Fibroblast of skin of right quadriceps (primary cell): ENCODE measurements at regions not wholly inside any gene's neighbourhood (a gene's known extent, or its start where the extent isn't known, plus 50 kb on each side); places are given as distances from the start of the nearest gene placed in this dataset.
"Not testable (repeated sequence)": the region's sequence is repeated elsewhere in the genome, so short reads cannot be mapped to it uniquely, and the experiment has no call there.

ENCODE experiments used
- DNase-seq: peaks from one replicate; pipeline ENCODE4 v3.0.0-alpha.2; 2013

DNA sequence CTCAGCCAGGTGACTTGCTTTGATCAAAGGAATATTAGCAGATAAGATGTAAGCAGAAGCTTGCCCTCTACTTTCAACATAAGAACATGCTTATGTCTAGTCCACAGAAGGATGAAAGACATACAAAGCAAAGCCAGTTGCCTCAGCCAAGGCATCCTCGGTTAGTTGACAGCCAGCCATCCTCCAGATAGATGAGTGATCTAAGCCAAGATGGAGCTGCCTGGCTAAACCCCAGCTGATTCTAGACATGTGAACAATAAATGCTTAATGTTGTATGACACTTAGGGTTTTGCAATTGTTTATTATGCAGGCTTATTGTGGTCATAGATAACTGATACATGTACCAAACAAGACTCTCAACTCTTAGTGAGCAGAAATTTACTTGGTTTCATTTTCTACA, 157.6 kb upstream of the TMTC2 start:
- DNase-seq, result no peak

DNA sequence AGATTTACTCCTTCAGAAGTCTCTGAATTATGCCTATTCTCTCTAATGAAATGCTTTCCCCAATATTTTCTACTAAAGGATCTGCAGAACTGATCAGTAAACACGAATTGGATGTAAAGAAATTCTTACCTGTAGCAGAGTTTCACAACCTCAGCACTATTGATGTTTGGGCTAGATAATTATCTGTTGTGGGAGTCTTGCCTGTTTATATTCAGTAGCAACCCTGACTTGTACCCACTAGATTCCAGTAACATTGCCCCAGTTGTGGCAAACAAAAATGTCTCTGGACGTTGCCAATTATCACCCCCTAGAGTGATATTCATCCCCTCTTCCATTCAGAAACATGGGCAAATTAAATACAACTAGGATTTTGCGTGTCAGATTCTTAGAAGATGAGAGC, 156.8 kb upstream of the TMTC2 start:
- no peak for DNase-seq

DNA sequence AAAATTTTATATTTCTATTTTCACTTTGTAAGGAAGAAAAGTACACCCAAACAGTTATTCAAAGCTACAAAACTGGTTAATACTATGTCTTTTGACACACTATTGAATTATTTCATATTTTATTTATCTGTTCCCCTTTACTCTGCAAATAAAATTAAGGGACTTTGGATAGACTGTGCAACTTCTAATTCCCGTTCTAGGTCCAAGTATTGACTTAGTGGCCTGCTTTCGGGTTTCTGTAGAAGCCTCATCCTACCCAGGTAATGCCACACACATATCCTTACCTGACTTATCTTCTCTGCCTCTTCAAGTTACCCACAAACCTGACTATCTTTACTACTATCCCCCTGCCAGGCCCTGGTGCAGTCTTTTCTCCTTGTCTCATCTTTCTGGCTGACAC, 156.3 kb upstream of the TMTC2 start:
- DNase-seq, result no peak

DNA sequence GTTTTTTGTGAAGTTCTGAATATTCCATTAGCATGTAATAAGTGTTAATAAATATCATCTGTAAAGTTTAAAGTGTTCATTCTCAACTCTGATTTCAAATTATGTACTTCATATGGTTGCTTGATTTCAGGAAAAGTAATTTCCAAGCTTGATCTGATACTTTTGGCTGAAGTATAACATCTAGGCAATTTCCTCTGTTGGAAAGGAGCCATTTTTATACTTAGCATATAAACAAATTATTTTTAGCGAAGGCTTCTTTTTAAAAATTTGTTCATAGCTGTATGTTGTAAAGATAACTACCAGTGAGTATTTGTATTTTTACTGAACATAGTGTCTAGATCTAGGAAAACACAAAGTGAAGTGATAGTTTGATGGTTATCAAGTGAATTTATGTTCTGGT, 153.4 kb upstream of the TMTC2 start:
- no peak for DNase-seq

DNA sequence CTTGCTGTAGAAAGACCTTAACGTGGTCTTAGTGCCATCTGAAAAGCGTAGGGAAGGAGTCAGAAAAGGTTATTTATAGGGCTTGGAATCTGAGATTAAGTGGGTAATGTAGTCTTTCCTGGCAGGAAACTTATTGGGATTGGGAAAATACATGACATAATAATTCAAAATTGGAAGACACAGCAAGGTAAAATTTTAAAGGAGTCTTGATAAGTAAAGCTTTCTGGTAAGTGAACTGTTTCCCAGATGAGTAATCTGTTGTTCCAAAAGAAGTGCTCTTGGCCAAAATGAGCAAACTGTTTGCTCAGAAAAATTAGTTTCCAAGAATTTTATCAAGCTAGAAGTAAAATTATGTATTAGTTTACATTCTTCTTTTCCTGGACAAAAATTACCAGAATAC, 149.3 kb upstream of the TMTC2 start:
- no peak for DNase-seq

DNA sequence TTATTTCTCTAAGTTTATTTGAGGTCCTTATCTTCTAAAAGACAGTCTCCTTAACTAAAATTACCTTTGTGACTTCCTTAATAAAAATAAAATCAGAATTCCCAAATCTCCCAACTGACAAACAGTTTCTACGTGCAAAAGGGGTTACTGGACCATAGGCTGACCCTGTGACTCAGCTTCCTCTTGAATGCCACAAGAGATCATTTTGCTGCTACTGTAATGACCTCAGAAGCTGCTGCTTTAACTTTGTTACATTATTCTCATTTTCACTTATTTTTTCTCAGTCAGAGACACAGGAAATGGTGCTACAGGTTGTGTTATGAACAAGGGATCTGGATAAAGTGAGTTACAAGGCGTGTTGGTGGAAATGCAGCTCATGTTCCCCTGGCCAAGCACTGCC, 132.2 kb upstream of the TMTC2 start:
- no peak for DNase-seq

DNA sequence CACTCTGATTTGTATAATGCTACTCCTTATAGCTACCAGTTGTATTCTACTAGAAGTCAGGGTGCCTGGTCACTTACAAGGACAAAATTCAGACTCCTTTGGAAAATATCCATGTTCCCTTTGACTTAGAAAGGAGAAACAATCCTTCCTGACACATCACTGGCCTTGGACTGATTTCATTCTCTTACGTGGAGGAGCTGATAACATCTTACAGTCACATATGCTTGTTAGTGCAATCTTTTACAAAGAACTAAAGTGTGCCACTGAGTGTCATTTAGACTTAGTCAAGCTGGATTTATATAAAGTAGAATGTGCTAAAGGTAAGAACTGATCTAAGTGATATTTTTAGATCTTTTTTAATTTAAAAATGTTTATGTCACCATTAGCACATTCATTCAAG, 131.0 kb upstream of the TMTC2 start:
- no peak for DNase-seq

DNA sequence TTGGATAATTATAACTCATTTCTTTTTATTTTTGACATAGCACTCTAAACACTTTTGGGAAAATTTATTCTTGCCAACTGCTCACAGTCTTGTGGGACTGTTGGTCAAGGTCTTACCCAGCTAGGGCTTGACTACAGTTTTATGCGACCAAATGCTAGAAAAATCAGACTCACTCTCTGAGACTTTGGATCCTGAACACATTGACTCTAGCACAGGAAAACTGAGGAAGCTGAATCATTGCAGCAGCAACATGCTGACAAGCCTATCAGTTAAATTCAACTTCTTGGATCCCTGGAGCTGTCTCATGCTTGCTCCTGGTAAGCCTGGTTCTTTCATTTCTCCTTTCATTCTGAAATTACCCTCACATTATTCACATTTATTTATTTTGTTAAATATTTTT, 120.7 kb upstream of the TMTC2 start:
- DNase-seq, result no peak

DNA sequence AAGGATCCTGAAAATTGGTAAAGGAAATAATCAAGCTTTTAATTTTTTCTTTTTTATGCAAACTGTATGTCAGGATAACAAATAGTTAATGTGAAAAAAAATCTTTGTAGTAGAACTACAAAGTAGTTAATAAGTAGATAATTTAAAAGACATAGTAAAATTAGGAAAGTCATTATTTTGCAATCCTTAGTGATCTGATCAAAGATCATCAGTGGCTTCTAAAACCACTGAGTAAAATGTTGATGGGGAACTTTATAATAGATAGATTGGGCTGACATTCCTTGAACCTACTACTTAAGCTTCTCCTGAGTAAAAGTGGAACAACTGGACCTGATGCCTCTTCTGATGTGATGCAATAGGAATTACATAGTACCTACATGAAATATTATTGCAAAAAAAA, 119.0 kb upstream of the TMTC2 start:
- DNase-seq, result no peak

DNA sequence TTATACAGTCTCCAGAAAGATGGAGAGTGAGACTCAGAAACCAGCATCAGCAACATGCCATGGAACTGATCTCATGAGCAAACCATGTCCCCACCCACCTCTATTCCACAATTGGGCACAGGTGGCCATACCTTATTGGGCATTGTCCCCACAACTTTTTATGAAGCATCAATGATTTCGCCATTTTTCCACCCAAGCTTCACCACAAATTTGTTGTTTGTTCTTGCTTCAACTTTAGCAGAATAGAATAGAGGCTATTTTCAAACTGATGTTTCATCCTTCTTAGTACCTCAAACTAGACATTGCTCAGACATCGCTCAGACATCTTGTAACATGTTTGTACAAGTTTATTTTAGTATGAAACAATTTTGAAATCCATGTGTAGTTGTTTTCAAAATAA, 112.5 kb upstream of the TMTC2 start:
- DNase-seq, result no peak

DNA sequence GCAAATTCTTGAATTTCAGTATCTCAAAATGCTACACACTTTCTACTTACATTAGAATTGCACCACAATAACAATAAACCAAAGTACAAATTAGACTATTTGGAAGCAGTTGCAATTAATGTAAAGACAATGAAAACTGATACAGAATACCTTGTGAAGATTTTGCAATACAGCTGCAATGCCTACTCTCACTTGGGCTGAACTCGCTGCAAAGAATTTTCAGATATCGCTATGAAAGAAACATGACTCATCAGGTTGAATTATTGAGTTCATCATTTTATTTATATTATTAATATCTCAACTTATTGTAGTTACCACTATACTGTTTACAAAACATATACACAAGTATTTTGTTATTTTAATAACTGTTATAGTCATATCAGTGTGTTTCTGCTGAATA, 108.0 kb upstream of the TMTC2 start:
- no peak for DNase-seq

DNA sequence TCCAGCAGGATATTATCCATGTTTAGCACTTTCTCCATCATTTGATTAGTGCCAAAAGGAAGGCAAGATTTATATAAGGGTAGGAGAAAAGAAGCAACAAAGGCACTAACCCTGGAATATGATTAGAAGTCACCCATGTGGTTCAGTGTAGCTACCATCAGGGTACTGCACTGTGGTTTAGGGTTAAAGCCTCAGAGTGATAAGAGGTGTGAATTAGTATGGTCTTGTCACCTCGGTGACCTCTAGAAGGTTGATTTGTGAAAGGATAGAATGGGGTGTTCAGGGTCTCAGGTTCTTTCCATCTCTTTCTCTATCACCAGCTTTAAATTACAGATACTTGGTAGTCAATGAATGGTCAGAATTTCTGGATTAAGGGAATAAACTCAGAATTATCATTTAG, 103.0 kb upstream of the TMTC2 start:
- no peak for DNase-seq

DNA sequence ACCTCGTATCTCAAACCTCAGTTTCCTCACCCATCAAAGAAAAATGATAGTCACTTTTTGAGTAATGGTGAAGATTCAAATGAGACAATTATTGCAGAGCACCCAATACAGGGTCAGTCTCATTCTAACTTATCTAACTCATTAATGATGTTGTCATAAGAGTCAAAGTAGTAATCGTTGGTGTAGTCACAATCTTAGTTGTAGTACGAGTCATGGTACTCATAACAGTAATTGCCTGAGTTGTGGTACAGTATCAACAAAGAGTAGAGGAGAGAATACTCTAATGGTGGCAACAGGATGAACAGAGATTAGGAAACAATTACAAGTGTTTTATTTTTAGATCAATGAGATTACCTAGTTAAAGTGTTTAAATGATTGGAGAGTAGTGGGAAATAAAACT, 93.6 kb upstream of the TMTC2 start:
- no peak for DNase-seq

DNA sequence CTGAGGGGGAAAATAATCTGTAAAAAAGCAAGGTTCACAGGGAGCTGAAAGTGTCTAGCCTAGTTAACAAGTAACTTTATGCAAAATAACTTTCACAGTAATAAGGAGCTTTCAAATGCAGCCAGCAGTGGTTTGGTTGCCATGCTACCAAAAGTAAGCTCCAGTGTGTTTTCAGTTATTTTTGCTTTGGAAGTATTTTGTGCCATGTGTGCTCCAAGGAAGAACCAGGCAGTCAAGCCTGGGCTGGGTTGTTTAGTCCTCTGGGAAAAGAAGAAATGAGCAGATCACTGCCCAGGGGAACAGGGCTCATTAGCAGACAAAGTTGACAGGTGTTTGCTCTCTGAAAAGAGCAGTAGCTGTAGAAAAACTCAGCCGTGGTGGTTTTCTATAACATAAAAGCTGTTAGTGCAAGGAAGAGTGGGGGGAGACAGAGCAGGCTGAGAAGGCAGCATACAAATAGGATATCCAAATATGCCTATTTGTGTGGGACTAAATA, 92.8 kb upstream of the TMTC2 start:
- DNase-seq, result no peak

DNA sequence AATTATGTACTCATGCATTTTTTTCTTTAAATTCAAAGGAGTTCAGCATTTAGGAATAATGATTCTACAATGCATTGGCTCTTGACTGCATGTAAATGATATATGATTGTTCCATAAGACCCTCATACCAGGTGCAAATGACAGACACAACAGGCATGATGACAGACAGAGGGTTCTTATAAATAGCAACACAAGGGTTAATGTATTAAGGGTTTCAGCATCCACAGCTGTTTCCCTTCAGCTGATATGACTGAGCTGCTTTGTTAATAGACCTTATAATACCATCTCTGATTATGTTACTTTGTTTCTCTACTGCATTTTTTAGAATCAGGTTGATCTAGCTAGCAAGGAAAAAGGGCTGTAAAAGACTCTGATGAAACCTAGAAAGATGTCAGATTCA, 90.8 kb upstream of the TMTC2 start:
- no peak for DNase-seq

DNA sequence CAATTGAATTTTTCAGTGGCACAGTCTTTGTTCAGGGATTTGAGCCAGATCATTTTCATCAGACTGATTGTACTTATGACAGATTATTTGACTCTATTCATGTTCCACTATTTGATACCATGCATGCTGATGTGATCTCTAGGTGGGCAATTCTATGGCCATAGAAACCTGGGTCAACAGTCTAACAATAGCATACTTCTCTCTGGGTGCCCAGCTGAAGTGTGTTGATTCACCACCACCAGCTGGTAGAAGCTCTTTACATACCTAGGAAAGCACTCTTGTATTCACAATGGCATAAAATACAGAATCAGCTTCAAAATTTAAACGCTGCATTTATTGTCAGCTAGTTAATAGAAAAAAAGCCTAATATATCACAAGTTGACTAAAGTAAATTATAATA, 90.2 kb upstream of the TMTC2 start:
- DNase-seq, result no peak

DNA sequence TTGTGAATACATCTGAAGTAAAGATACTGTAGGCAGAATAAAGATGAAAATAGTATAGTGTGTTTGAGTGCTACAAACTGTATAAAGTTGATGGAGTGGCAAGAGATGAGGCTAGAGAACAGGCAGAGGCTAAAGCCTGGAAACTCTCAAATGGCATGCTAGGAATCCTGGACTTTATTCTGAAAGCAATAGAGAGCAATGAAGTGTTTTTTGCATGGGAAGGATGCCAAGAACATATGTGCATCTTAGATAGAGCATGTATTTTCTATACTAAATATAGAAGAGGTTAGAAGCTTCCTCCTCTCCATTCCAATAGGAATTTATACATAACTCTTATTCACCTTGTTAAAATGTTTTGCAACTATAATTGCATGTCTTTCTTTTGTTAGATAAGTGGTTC, 86.3 kb upstream of the TMTC2 start:
- peak; percentile 9 for DNase-seq

DNA sequence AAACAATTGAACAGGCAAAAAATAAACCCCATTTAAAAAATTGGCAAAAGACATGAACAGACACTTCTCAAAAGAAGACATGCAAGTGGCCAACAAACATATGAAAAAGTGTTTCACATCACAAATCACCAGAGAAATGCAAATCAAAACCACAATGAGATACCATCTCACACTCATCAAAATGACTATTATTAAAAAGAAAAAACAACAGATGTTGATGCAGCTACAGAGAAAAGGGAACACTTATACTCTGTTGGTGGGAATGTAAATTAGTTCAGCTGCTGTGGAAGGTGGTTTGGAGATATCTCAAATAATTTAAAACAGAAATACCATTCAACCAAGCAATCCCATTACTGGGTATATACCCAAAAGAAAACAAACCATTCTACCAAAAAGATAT, 83.1 kb upstream of the TMTC2 start:
- DNase-seq, result not testable (repeated sequence)

DNA sequence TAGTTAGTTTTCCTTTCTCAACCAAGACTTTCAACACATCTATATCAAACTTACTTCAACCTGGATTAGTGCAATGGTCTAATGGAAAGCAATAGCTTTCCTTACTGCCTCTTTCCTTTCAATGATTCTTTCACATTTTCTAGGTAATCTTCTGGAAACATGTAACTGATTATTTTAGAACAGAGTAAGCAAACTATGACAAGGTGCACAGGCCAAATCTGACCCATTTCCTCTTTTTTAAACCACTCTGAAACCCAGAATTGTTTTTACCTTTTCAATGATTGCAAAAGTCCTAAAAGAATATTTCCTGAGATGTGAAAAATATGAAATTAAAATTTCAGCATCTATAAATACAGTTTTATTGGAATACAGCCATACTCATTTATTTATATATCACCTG, 81.6 kb upstream of the TMTC2 start:
- no peak for DNase-seq

DNA sequence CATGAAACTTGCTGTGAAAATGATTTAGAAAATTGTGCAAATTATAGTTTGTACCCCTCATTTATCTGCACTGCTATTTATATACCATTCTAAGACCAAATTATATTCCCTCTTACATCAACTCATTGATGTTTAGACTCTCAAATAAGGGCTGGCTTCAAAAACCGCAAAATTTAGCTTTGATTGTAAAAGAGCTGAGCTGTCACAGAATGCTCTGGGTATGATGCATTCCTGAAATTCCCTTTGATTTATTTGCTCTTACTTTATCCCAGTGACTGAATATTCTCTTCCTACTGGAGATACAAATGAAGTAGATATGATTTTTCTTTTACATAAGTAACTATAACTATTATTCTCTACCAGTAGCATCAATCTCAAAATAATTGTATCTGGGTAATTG, 78.0 kb upstream of the TMTC2 start:
- DNase-seq, result peak; percentile 50

DNA sequence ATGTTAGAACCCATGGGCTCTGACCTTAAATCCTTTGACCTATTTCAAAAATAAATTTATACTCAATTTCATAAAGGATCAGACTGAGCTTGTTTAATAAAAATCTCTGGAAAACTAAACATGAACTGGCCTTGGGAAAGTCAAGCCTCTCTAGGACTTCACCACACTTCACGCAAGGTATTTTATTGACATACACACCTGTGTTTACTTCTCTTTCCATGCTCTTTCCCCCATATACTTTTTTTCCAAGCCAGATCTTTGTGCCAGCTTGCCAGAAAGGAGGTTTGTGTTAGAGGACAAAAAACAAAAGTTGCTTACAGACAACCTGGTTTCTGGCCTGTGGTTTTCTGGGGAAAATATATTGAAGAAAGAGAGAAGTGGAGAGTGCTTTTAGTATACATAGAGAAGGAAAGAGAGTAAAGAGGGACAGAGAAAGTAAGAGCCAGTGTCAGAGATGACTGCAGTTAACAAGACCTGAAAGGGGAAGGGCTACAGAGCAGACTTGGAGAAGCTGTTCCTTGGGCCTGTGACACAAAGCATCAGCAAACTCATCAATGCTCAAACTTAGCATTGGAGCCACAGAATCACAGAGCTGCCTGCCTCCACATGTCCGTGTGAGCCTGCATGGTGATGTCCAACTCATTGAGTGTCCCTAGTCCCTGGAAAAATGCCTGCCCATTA, 77.3 kb upstream of the TMTC2 start:
- no peak for DNase-seq

DNA sequence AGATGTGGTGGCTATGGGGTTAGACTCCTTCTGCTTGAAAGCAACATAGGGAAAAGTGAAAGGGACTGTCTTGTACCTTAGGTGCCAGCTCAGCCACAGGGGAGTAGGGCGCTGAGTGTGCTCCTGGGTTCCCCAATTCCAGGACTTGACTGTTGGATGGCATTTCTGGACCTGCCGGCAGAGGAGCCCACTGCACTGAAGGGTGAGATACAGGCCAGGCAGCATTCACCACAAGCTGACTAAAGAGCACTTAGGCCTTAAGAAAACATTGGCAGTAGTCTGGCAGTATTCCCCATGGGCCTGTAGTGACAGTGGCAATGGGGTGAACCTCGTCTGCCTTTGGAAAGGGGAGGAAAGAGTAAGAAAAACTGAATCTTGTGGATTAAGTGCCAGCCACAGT, 67.1 kb upstream of the TMTC2 start:
- no peak for DNase-seq

DNA sequence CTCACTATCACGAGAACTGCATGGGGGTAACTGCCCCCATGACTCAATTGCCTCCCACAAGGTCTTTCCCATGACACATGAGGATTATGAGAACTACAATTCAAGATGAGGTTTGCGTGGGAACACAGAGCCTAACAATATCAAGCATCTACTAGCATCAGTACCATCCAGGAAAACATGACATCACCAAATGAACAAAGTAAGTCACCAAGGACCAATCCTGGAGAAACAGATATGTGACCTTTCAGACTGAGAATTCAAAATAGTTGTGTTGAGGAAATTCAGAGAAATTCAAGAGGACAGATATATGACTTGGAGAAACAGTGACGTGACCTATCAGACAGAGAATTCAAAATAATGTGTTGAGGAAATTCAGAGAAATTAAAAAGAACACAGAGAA, 65.8 kb upstream of the TMTC2 start:
- DNase-seq, result no peak

DNA sequence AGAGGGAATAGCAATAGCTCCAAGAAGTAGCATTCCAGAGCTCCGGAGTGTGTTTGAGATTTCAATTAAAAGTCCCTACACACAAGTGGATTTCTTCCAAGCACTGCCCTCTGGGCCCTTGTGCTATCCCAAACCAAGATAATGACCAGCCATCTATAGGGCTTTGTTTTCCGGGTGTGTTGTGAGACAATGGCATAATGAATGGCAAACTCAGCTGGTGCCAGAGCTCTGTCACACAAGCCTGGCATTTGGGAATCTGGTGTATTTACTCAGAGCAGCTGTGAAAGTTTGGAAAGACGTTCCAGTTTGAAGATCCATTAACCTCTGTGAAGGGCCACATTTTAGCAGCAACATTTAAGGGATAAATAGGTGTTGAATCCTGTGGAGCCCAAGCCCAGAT, 61.2 kb upstream of the TMTC2 start:
- DNase-seq, result no peak

DNA sequence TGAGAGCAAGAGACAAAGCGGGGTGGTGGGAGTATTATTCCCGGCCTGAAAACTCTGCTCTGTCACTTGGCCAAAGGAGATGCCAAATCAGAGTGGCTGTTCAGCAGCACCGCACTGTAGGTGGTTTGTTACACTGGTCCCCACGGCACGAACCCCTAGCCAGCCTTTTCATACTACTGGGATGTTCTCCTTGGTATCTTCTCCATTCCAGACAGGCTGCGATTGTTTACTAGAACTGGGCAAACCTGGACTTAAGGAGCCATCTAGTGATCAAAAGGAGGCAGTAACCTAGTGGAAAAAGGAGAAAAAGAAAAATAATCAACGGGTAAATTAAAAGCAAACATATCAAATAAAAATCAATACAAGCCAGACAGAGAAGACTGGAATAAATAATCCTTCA, 58.9 kb upstream of the TMTC2 start:
- DNase-seq, result peak; percentile 14
